Small intestine (tissue), 7 donors: ENCODE measurements at regions not wholly inside any gene's neighbourhood (a gene's known extent, or its start where the extent isn't known, plus 50 kb on each side); places are given as distances from the start of the nearest gene placed in this dataset.
A peak's percentile ranks its signal among the peaks of the same experiment; 100 is the strongest.

Experiments
- DNase-seq, 2 donors: peaks; one replicate each; pipeline versions ENCODE4 v3.0.0 to v3.0.0-alpha.2; 2013
- FAIRE-seq: peaks from 2 replicates; lab custom pipeline; 2012; peaks lifted over from hg19 to GRCh38; lab: Jason Lieb, UNC
- H3K27ac ChIP-seq, 3 donors: one replicate each; pipeline ENCODE4 v1.5.1; 2013; ENCODE audit warnings: low read length in 2 of 3, mild to moderate bottlenecking in 2 of 3, control low read depth in 1 of 3, inconsistent platforms in 1 of 3, low read depth in 1 of 3, moderate library complexity in 1 of 3
- H3K27me3 ChIP-seq, 3 donors: one replicate each; pipeline ENCODE4 v1.6.1; 2013; ENCODE audit warnings: low read length in 3 of 3, inconsistent platforms in 1 of 3; ENCODE audit not compliant: control insufficient read depth in 3 of 3, insufficient read depth in 3 of 3
- H3K36me3 ChIP-seq, 3 donors: one replicate each; pipeline ENCODE4 v1.6.1; 2013; ENCODE audit warnings: low read length in 3 of 3, inconsistent platforms in 1 of 3, low read depth in 1 of 3, mild to moderate bottlenecking in 1 of 3, moderate library complexity in 1 of 3; ENCODE audit not compliant: control insufficient read depth in 3 of 3, insufficient read depth in 2 of 3
- H3K4me1 ChIP-seq, 3 donors: one replicate each; pipeline ENCODE4 v1.6.1; 2013; ENCODE audit warnings: low read length in 2 of 3, inconsistent platforms in 1 of 3, low read depth in 1 of 3, mild to moderate bottlenecking in 1 of 3, moderate library complexity in 1 of 3; ENCODE audit not compliant: control insufficient read depth in 3 of 3, insufficient read depth in 2 of 3
- H3K4me3 ChIP-seq, 3 donors: one replicate each; pipeline ENCODE4 v1.5.1; 2013; ENCODE audit warnings: low read length in 3 of 3, control low read depth in 1 of 3, inconsistent platforms in 1 of 3, low read depth in 1 of 3, mild to moderate bottlenecking in 1 of 3, moderate library complexity in 1 of 3
- H3K9me3 ChIP-seq, 2 donors: one replicate each; pipeline ENCODE4 v1.6.1; 2013; ENCODE audit warnings: low read depth in 1 of 2, low read length in 1 of 2; ENCODE audit not compliant: control insufficient read depth in 2 of 2, insufficient read depth in 1 of 2
- WGBS, 3 donors: extraction: QIAGEN DNeasy Blood & Tissue Kit; methylation state at CpG; one replicate each; pipeline ENCODE4 v1.1.7; 2013; 5-methylcytosine and 5-hydroxymethylcytosine counted together
- donor health status: healthy with polysubstance abuse.
- donor health status: control.
- donor health status: control.
- donor health status: Bipolar disorder and iron deficiency.
- donor health status: healthy.

DNA sequence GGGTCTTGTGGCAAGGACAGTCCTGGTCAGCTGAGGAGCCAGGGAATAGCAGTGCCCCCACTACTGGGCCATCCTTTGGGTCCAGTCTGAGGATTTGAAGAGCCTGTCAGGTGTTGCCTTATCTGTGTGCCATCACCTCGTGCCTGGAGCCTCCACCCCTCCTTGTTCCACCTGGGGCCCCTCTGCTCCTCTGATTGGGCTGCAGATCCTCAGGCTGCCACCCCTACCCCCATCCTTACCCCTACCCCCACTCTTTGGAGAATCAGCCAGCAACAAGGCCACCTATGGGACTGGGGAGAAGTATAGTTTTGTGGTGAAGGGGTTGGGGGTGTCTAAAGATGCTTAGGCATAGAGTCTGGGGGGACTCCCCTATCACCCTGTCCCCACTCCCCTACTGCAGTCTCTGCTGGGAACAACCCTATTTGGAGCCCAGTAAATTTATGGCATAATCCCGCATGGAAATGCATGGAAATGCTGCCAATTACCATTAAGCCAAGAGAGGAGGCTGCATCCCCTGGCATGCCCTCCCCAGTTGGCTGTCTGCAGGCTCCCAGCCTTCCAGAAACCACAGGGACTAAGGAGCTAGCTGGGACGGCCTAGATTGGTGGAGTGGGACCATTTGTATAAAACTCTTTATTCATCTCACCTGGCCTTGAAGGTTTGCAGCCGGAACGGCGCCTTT lies 142.7 kb upstream of the CSF3R start:
- H3K27ac ChIP-seq, result no peak overlapping the region
- H3K9me3 ChIP-seq, result peaks cover 0 to 3% of the 10 kb centered on the region in 2 donors
- FAIRE-seq, result no peak
- no peak overlapping the region for H3K4me3 ChIP-seq
- 37 to 50% (median 50%) methylated on average over 6 of the region's 6 CpGs for WGBS, 3 donors
- H3K36me3 ChIP-seq, result no peaks in the 10 kb centered on the region
- H3K4me1 ChIP-seq, result no peaks in the 10 kb centered on the region
- peaks cover 0 to 7% (median 6%) of the 10 kb centered on the region in 3 donors for H3K27me3 ChIP-seq
- no peak for DNase-seq

DNA sequence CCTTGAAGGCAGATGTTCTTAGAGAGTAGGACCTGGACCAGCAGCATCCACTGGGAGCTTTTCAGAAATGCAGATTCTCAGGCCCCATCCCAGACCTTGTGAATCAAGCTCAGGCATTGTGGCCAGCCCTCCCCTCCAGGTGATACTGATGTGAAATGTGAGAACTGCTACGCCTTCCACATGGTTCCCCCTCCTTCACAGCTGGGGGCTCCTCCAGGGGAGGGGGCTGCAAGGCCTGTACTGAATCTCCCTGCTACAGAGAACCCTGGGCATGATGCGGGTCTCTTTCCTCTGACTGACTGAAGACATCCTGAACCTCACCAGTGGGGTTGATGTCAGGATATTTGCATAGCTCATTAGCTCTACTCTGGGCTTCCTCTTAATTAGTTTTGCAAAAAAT lies 141.8 kb upstream of the CSF3R start:
- H3K27ac ChIP-seq, result no peak overlapping the region
- 53 to 78% (median 75%) methylated on average over 2 of the region's 2 CpGs for WGBS, 3 donors
- no peaks in the 10 kb centered on the region for H3K4me1 ChIP-seq
- H3K36me3 ChIP-seq, result no peaks in the 10 kb centered on the region
- DNase-seq (no peak), FAIRE-seq (no peak)
- H3K4me3 ChIP-seq, result no peak overlapping the region
- peaks cover 0 to 7% (median 6%) of the 10 kb centered on the region in 3 donors for H3K27me3 ChIP-seq
- H3K9me3 ChIP-seq, result peaks cover 0 to 3% of the 10 kb centered on the region in 2 donors

DNA sequence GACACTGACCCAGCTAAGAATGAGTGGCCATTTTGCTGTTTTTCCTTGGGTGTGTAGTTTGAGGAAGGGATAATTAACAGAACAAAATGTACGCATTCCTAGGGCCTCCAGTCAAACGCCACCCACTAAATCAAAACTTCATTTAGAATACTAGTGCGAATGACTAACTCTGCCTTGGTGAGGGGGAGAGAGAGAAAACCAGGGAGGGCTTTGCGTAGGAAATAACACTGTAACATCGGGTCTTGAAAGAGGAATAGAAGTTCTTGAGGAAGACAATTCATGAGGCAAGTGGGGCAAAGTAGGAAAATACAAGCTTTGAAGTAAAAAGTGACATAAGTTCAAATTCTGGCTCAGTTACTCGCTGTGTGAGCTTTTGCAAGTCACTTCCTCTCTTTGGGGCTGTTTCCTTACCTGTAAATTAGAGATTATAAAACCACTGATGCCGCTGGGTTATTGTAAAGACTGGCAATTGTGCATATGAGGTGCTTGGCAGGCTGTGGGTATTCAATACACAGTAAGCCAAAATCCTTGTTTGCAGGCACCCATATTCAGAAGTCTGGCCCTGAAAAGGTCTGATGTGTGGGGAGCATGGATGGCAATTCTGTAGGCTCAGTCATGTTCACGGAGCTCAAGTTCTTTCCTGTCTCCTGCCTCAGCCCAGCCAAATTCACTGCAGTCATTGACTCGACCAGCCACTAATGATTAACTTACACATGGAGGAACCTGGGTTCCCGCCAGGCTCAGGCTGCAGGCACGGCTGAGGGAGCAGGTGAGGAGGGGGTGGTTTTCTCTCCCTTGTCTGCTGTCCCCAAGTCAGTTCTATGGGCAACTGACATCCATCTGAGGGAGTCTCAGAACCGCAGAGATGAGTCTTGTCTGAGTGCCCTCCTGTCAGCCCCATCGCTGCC lies 140.3 kb upstream of the CSF3R start:
- no peaks in the 10 kb centered on the region for H3K4me1 ChIP-seq
- peaks cover 0 to 7% (median 6%) of the 10 kb centered on the region in 3 donors for H3K27me3 ChIP-seq
- no peak overlapping the region for H3K27ac ChIP-seq
- H3K4me3 ChIP-seq, result no peak overlapping the region
- 28 to 48% (median 36%) methylated on average over 13 of the region's 13 CpGs for whole genome bisulfite sequencing, 3 donors
- DNase-seq, result peak; percentile 4 to 15
- no peak for FAIRE-seq
- peaks cover 0 to 3% of the 10 kb centered on the region in 2 donors for H3K9me3 ChIP-seq
- no peaks in the 10 kb centered on the region for H3K36me3 ChIP-seq

DNA sequence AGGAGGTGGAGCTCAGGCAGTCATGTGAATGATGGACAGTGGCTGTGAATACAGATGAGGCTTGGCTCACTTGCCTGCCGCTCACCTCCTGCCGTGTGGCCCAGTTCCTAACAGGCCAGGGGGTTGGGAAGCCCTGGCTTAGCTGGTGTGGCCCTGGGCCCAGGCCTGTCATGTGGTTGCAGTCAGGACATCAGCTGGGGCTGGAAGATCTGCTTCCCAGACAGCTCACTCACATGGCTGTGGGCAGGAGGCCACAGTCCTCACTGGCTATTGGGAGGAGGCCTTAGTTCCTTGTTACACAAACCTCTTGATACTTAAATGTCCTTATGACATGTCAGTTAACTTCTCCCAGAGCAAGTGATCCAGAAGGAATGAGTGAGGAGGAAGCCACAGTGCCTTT lies 138.8 kb upstream of the CSF3R start:
- no peaks in the 10 kb centered on the region for H3K36me3 ChIP-seq
- WGBS, 3 donors, result 92 to 100% (median 93%) methylated on average over 2 of the region's 2 CpGs
- no peak for DNase-seq
- FAIRE-seq, result no peak
- no peak overlapping the region for H3K27ac ChIP-seq
- no peaks in the 10 kb centered on the region for H3K4me1 ChIP-seq
- peaks cover 0 to 3% of the 10 kb centered on the region in 2 donors for H3K9me3 ChIP-seq
- H3K4me3 ChIP-seq, result no peak overlapping the region
- peaks cover 0 to 7% (median 2%) of the 10 kb centered on the region in 3 donors for H3K27me3 ChIP-seq

DNA sequence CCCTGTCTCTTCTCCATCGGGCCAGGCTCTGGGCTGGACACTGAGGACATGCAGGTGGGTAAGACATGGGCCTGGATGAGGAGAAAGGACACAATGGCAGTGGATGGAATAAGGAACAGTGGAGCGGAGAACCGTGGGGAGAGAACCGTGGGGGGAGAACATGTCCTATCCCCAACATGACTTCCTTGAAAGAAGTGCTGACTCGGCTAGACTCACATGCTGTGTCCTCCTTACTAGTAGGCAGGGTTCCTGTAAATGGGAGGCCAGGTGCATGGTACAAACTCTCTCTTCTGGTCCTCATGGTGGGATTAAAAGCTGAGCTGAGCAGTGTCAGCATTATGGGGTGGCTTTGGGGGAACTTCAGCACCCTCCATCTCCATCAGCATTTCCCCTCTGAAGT lies 137.4 kb upstream of the CSF3R start:
- Histone ChIP-seq H3K27me3 (peaks cover 0 to 4% (median 0%) of the 10 kb centered on the region in 3 donors), H3K36me3 (no peaks in the 10 kb centered on the region), H3K27ac (no peak overlapping the region), H3K4me3 (no peak overlapping the region), H3K4me1 (no peaks in the 10 kb centered on the region), H3K9me3 (peaks cover 0 to 3% of the 10 kb centered on the region in 2 donors)
- DNase-seq (no peak), FAIRE-seq (no peak)
- WGBS, 3 donors, result 84 to 88% (median 85%) methylated on average over 5 of the region's 5 CpGs

- Histone ChIP-seq H3K4me3 (no peak overlapping the region), H3K9me3 (no peaks in the 10 kb centered on the region), H3K4me1 (no peaks in the 10 kb centered on the region), H3K27me3 (no peaks in the 10 kb centered on the region), H3K27ac (no peak overlapping the region), H3K36me3 (no peaks in the 10 kb centered on the region)
- DNase-seq (no peak), FAIRE-seq (no peak)
- 43 to 63% (median 55%) methylated on average over 6 of the region's 6 CpGs for WGBS, 3 donors
Observed at GRCh38 chr1:36614991-36615390, 132.3 kb upstream of the CSF3R start.

- FAIRE-seq, result no peak
- Histone ChIP-seq H3K4me1 (no peaks in the 10 kb centered on the region), H3K4me3 (no peak overlapping the region), H3K27ac (no peak overlapping the region), H3K9me3 (no peaks in the 10 kb centered on the region), H3K27me3 (no peaks in the 10 kb centered on the region), H3K36me3 (no peaks in the 10 kb centered on the region)
- WGBS, 3 donors, result 85 to 90% (median 87%) methylated on average over 3 of the region's 3 CpGs
- no peak for DNase-seq
Observed at GRCh38 chr1:36614571-36614970, 131.9 kb upstream of the CSF3R start.

DNA sequence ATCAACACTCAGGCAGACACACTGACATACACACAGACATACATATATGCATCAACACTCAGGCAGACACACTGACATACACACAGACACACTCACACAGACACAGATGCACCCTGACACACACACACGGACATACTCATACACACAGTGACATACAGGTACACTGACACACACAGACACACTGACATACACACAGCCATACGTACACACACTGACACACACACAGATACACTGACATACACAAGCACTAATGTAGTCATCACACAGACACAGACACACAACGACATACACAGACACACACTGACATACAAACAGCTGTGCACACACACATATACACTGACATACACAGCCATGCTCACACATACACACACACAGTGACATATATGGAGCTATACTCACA lies 131.0 kb upstream of the CSF3R start:
- 63 to 81% (median 81%) methylated on average over 3 of the region's 3 CpGs for WGBS, 3 donors
- H3K4me1 ChIP-seq, result no peaks in the 10 kb centered on the region
- no peak overlapping the region for H3K27ac ChIP-seq
- no peak for DNase-seq
- no peak for FAIRE-seq
- H3K36me3 ChIP-seq, result no peaks in the 10 kb centered on the region
- H3K27me3 ChIP-seq, result no peaks in the 10 kb centered on the region
- no peaks in the 10 kb centered on the region for H3K9me3 ChIP-seq
- no peak overlapping the region for H3K4me3 ChIP-seq
